Thymus (tissue), 11 donors: ENCODE measurements at regions not wholly inside any gene's neighbourhood (a gene's known extent, or its start where the extent isn't known, plus 50 kb on each side); places are given as distances from the start of the nearest gene placed in this dataset.

ENCODE experiments used
- DNase-seq, 9 donors: peaks; one replicate each; pipeline ENCODE4 v3.0.0-alpha.2; 2013; ENCODE audit warnings: low spot score in 9 of 9, low read depth in 6 of 9, missing footprints in 1 of 9
- H3K27ac ChIP-seq, 2 donors: one replicate each; pipeline ENCODE4 v1.5.1; 2013; ENCODE audit warnings: control low read depth in 1 of 2, low read depth in 1 of 2, low read length in 1 of 2, mild to moderate bottlenecking in 1 of 2, moderate library complexity in 1 of 2
- H3K27me3 ChIP-seq, 2 donors: one replicate each; pipeline ENCODE4 v1.5.1; 2013; ENCODE audit warnings: low read length in 1 of 2; ENCODE audit not compliant: control insufficient read depth in 2 of 2, insufficient read depth in 1 of 2
- H3K36me3 ChIP-seq, 2 donors: one replicate each; pipeline ENCODE4 v1.5.1; 2013; ENCODE audit warnings: low read length in 1 of 2, mild to moderate bottlenecking in 1 of 2, moderate library complexity in 1 of 2; ENCODE audit not compliant: control insufficient read depth in 2 of 2, insufficient read depth in 2 of 2
- H3K4me1 ChIP-seq, 2 donors: one replicate each; pipeline ENCODE4 v1.5.1; 2013; ENCODE audit warnings: low read length in 2 of 2; ENCODE audit not compliant: control insufficient read depth in 2 of 2, insufficient read depth in 2 of 2
- H3K4me3 ChIP-seq, 2 donors: one replicate each; pipeline ENCODE4 v1.5.1; 2013; ENCODE audit warnings: low read length in 2 of 2, control low read depth in 1 of 2, mild to moderate bottlenecking in 1 of 2
- H3K9me3 ChIP-seq, 2 donors: one replicate each; pipeline ENCODE4 v1.5.1; 2013; ENCODE audit warnings: low read length in 1 of 2, mild to moderate bottlenecking in 1 of 2; ENCODE audit not compliant: control insufficient read depth in 2 of 2, insufficient read depth in 1 of 2
- WGBS: extraction: QIAGEN DNeasy Blood & Tissue Kit; methylation state at CpG from one replicate; pipeline ENCODE4 v1.1.7; 2013; 5-methylcytosine and 5-hydroxymethylcytosine counted together
- donor health status: healthy.

GRCh38 chr4:60002603-60003337 lies 1197.4 kb upstream of the ADGRL3 start:
- H3K27ac ChIP-seq = no peak overlapping the region
- no peaks in the 10 kb centered on the region for H3K4me1 ChIP-seq
- no peaks in the 10 kb centered on the region for H3K9me3 ChIP-seq
- 85% methylated on average over 3 of the region's 3 CpGs for WGBS
- H3K4me3 ChIP-seq = no peak overlapping the region
- H3K36me3 ChIP-seq = no peaks in the 10 kb centered on the region
- DNase-seq = no peak
- no peaks in the 10 kb centered on the region for H3K27me3 ChIP-seq

DNA sequence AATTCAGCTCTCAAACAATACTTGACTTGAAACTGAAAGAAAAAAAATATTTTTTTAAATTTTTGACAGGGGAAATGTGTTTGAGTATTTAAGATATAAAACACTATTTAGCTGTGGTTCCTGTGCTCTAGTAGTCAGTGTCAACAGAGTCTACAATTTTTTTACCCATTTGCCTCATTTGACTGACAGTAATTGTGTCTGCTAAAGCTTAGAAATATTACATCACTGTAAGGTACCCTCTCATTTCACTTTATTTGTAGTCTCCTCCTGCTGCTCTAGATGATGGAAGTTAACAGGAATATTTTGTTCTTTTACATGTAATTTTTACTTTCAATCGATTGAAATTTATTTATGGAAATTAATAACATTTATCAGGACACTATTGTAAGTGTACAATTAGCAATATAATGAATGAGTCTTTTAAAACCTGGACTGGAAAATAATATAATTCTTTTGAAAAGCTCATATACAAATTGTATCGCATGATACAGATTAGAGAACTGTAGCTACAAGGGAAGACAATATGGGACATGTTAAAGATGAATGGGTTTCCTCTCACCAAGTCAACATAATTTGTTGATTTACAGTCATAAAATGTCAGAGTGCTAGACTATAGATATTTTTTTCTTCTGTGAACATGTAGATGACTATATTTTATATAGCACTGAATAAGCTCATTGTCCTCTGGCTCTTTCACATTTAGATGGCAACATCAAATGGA lies 1186.5 kb upstream of the ADGRL3 start:
- no peaks in the 10 kb centered on the region for H3K27me3 ChIP-seq
- DNase-seq = no peak
- H3K27ac ChIP-seq = no peak overlapping the region
- no peaks in the 10 kb centered on the region for H3K9me3 ChIP-seq
- no peak overlapping the region for H3K4me3 ChIP-seq
- H3K36me3 ChIP-seq = no peaks in the 10 kb centered on the region
- H3K4me1 ChIP-seq = no peaks in the 10 kb centered on the region
- WGBS = 92% methylated on average over 2 of the region's 2 CpGs

DNA sequence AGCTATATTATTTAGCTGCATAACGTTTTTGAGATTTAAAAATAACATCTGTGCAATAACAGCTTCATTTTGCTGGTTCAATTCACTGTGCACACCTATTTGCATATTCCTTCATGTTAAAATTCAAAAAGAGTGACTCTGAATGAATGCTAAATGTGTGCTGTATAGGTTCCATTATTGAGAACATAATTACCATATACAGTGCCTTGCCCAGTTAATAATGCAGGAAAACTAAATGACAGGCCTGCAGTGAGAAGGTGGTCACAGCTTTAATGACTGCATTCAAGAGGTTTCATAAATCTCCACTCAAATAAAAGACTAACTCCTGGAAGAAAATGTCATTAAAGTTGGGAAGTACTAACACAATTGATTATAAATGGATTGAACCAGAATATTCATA lies 1183.2 kb upstream of the ADGRL3 start:
- no peak overlapping the region for H3K4me3 ChIP-seq
- H3K4me1 ChIP-seq = no peaks in the 10 kb centered on the region
- H3K36me3 ChIP-seq = no peaks in the 10 kb centered on the region
- no peaks in the 10 kb centered on the region for H3K27me3 ChIP-seq
- WGBS = 66% methylated on average over 1 of the region's 1 CpG
- no peak for DNase-seq
- no peak overlapping the region for H3K27ac ChIP-seq
- H3K9me3 ChIP-seq = no peaks in the 10 kb centered on the region

GRCh38 chr4:60019180-60019579 lies 1180.9 kb upstream of the ADGRL3 start:
- no peak for DNase-seq
- WGBS = 91% methylated on average over 2 of the region's 2 CpGs
- Histone ChIP-seq H3K27me3 (no peaks in the 10 kb centered on the region), H3K4me3 (no peak overlapping the region), H3K27ac (no peak overlapping the region), H3K36me3 (no peaks in the 10 kb centered on the region), H3K4me1 (no peaks in the 10 kb centered on the region), H3K9me3 (no peaks in the 10 kb centered on the region)

GRCh38 chr4:60019946-60020345 lies 1180.2 kb upstream of the ADGRL3 start:
- Histone ChIP-seq H3K27me3 (no peaks in the 10 kb centered on the region), H3K36me3 (no peaks in the 10 kb centered on the region), H3K4me3 (no peak overlapping the region), H3K9me3 (no peaks in the 10 kb centered on the region), H3K4me1 (no peaks in the 10 kb centered on the region), H3K27ac (no peak overlapping the region)
- DNase-seq = no peak
- 83% methylated on average over 1 of the region's 1 CpG for WGBS

DNA sequence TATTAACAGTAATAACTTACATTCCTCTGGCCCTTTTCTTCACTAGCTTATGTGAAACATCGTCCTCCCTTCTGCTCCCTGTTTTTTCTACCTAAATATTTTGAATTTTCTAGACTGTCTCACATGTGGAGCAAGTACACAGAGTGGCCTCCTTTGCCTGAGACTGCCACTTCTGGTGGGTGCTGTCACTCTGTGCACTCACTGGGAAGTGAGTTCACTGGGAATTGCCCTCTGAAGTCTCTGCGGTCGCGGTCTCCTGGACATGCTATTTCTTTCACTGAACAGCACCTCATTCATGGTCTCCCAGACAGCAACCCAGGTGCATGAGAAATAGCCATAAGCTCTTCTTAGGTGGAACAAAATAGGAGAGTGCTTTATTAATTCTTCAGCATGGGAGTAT lies 1179.7 kb upstream of the ADGRL3 start:
- Histone ChIP-seq H3K27ac (no peak overlapping the region), H3K36me3 (no peaks in the 10 kb centered on the region), H3K4me3 (no peak overlapping the region), H3K27me3 (no peaks in the 10 kb centered on the region), H3K4me1 (no peaks in the 10 kb centered on the region), H3K9me3 (no peaks in the 10 kb centered on the region)
- no peak for DNase-seq
- WGBS = 86% methylated on average over 4 of the region's 4 CpGs

- DNase-seq = no peak
- H3K36me3 ChIP-seq = no peaks in the 10 kb centered on the region
- H3K27ac ChIP-seq = no peak overlapping the region
- no peaks in the 10 kb centered on the region for H3K27me3 ChIP-seq
- peaks cover 0 to 7% of the 10 kb centered on the region in 2 donors for H3K9me3 ChIP-seq
- H3K4me1 ChIP-seq = no peaks in the 10 kb centered on the region
- no peak overlapping the region for H3K4me3 ChIP-seq
- 85% methylated on average over 6 of the region's 6 CpGs for WGBS
Observed at GRCh38 chr4:60033826-60034225, 1166.3 kb upstream of the ADGRL3 start.

DNA sequence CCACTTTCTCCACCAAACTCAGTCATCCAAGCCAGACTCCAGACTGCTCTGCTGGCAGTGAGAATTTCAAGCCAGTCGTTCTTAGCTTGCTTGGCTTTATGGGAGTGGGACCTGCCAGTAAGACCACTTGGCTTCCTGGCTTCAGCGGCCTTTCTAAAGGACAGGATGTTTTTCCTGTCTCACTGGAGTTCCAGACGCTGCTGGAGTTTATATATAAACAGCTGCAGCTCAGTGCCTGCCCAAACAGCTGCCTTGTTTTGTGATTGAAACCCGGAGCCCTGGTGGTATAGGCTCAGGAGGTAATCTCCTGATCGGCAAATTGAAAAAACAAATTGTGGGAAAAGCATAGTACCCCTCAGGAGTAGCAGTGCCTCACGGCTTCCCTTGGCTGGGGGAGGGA lies 1165.8 kb upstream of the ADGRL3 start:
- Histone ChIP-seq H3K9me3 (peaks cover 0 to 7% of the 10 kb centered on the region in 2 donors), H3K27me3 (no peaks in the 10 kb centered on the region), H3K36me3 (no peaks in the 10 kb centered on the region), H3K27ac (no peak overlapping the region), H3K4me1 (no peaks in the 10 kb centered on the region), H3K4me3 (no peak overlapping the region)
- DNase-seq = no peak
- 41% methylated on average over 6 of the region's 6 CpGs for WGBS

- H3K4me1 ChIP-seq = no peaks in the 10 kb centered on the region
- H3K27ac ChIP-seq = no peak overlapping the region
- peaks cover 0 to 10% of the 10 kb centered on the region in 2 donors for H3K9me3 ChIP-seq
- H3K36me3 ChIP-seq = no peaks in the 10 kb centered on the region
- WGBS = 74% methylated on average over 2 of the region's 2 CpGs
- no peaks in the 10 kb centered on the region for H3K27me3 ChIP-seq
- H3K4me3 ChIP-seq = no peak overlapping the region
- no peak for DNase-seq
Observed at GRCh38 chr4:60039908-60040307, 1160.2 kb upstream of the ADGRL3 start.
